Natural killer cell treated with Interleukin-12 subunit alpha and Interleukin-12 subunit beta and Interleukin-15 and Interleukin-18, amount 100 ng/mL, for 72 hours (primary cell): ENCODE measurements at regions not wholly inside any gene's neighbourhood (a gene's known extent, or its start where the extent isn't known, plus 50 kb on each side); places are given as distances from the start of the nearest gene placed in this dataset.

Experiments used
- ATAC-seq, 2 donors: fragments of 150-1000 bp; cut with Tn5 transposase in 1 of 2; sonication (Bioruptor Pico), chemical (Tn5 transposase) in 1 of 2; 2 replicates each; pipeline ENCODE4 v1.10.0; 2021
- DNase-seq: peaks from one replicate; pipeline ENCODE4 v3.0.0; 2022; ENCODE audit warnings: low spot score
- H3K27ac Mint-ChIP-seq, 2 donors: 1 replicate in 1 of 2; 2 replicates in 1 of 2; pipeline ENCODE4 v1.8.0; 2022; ENCODE audit warnings: mixed read lengths in 2 of 2, mild to moderate bottlenecking in 1 of 2, moderate library complexity in 1 of 2
- H3K27me3 Mint-ChIP-seq, 2 donors: 1 replicate in 1 of 2; 2 replicates in 1 of 2; pipeline ENCODE4 v1.8.0; 2022; ENCODE audit warnings: mixed read lengths in 2 of 2
- H3K36me3 Mint-ChIP-seq: one replicate; pipeline ENCODE4 v1.8.0; 2022; ENCODE audit warnings: mixed read lengths
- H3K4me1 Mint-ChIP-seq, 2 donors: 1 replicate in 1 of 2; 2 replicates in 1 of 2; pipeline ENCODE4 v1.8.0; 2022; ENCODE audit warnings: low read depth in 2 of 2, mixed read lengths in 2 of 2, mild to moderate bottlenecking in 1 of 2
- H3K4me3 Mint-ChIP-seq: one replicate; pipeline ENCODE4 v1.8.0; 2022; ENCODE audit warnings: mixed read lengths
- H3K9me3 Mint-ChIP-seq: 2 replicates; pipeline ENCODE4 v1.8.0; 2022; ENCODE audit warnings: mixed read lengths

DNA sequence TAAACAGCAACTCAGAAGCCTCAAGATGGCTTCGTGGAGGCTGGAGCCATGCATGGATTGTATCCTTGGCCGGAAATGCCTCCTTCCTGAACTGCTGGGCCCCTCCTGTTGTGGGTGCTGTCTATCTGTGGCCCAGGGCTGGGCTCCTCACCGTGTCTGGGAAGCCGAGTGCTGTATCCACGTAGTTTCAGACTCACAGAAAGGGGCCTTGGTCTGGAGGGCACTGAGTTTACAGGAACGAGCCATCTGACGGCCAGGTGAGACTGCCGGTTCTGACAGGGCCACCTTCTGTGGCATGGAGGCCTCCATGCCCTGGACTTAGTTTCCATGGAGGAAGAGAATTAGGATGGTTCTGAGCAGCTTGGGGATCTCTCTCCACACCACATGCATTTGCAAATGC is 142.2 kb downstream of the ERMARD start:
- Mint-ChIP-seq H3K4me1 (peaks cover 0 to 4% of the 10 kb centered on the region in 2 donors), H3K27me3 (peaks cover 0 to 14% of the 10 kb centered on the region in 2 donors), H3K4me3 (no peak overlapping the region), H3K36me3 (no peaks in the 10 kb centered on the region), H3K9me3 (peaks cover 4% of the 10 kb centered on the region), H3K27ac (no peak overlapping the region)
- ATAC-seq (no peak), DNase-seq (no peak)

DNA sequence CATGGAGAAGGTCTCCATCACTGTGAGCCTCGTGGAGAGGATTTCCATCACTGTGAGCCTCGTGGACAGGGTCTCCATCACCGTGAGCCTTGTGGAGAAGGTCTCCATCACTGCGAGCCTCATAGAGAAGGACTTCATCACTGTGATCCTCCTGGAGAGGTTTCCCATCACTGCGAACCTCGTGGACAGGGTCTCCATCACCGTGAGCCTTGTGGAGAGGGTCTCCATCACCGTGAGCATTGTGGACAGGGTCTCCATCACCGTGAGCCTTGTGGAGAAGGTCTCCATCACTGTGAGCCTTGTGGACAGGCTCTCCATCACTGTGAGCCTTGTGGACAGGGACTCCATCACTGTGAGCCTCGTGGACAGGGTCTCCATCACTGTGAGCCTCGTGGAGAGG is 140.4 kb downstream of the ERMARD start:
- peaks cover 4% of the 10 kb centered on the region for H3K9me3 Mint-ChIP-seq
- peaks cover 12 to 23% of the 10 kb centered on the region in 2 donors for H3K27me3 Mint-ChIP-seq
- no peak overlapping the region for H3K27ac Mint-ChIP-seq
- ATAC-seq (no peak), DNase-seq (no peak)
- H3K4me3 Mint-ChIP-seq, result no peak overlapping the region
- H3K4me1 Mint-ChIP-seq, result peaks cover 0 to 4% of the 10 kb centered on the region in 2 donors
- H3K36me3 Mint-ChIP-seq, result no peaks in the 10 kb centered on the region

DNA sequence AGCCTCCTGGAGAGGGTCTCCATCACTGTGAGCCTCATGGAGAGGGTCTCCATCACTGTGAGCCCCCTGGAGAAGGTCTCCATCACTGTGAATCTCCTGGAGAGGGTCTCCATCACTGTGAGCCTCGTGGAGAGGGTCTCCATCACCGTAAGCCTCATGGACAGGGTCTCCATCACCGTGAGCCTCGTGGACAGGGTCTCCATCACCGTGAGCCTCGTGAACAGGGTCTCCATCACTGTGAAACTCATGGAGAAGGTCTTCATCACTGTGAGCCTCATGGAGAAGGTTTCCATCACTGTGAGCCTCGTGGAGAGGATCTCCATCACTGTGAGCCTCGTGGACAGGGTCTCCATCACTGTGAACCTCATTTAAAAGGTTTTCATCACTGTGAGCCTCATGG is 140.0 kb downstream of the ERMARD start:
- Mint-ChIP-seq H3K4me3 (no peak overlapping the region), H3K27ac (no peak overlapping the region), H3K4me1 (peaks cover 0 to 4% of the 10 kb centered on the region in 2 donors), H3K27me3 (peaks cover 13 to 23% of the 10 kb centered on the region in 2 donors), H3K36me3 (no peaks in the 10 kb centered on the region), H3K9me3 (peaks cover 4% of the 10 kb centered on the region)
- DNase-seq (no peak), ATAC-seq (no peak)

DNA sequence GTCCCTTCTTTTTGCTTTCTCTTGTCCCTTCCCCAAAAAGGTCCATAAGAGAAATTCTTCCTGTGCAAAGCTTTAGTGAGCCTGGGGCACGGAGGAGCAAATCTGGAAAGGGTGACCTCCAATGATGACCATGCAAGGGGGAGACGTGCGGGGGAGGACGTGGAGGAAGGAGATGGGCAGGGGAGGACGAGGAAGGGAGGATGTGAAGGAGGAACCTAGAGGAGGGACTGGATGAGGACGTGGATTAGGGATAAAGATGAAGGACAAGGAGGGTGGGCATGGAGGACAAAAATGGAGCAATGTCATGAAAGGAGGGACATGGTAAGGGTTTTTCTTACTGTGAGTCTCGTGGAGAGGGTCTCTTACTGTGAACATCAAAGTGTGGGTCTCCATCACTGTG is 139.5 kb downstream of the ERMARD start:
- Mint-ChIP-seq H3K4me3 (no peak overlapping the region), H3K9me3 (peaks cover 4% of the 10 kb centered on the region), H3K27me3 (peaks cover 13 to 23% of the 10 kb centered on the region in 2 donors), H3K4me1 (peaks cover 0 to 4% of the 10 kb centered on the region in 2 donors), H3K27ac (no peak overlapping the region), H3K36me3 (no peaks in the 10 kb centered on the region)
- ATAC-seq (no peak), DNase-seq (no peak)

DNA sequence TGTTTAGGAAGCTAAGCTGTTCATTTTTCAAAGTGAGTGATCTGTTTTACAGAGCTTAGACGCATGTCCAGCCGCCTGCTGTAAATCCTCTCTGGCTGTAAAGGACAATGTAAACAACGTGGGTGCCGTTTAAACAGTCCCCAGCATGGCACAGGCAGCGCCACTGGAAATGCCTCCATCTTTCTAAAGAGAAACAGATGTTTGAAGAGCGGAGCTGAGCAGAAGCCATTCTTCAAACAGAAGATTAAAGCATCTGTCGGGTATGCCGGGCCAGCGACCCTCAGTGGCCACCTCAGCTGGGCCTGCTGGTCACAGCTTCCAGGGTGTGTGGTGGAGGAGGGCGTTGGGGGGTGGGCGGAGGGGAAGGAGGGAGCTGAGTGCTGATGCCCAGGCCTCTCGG is 138.6 kb downstream of the ERMARD start:
- H3K4me1 Mint-ChIP-seq, result peaks cover 0 to 4% of the 10 kb centered on the region in 2 donors
- no peaks in the 10 kb centered on the region for H3K36me3 Mint-ChIP-seq

DNA sequence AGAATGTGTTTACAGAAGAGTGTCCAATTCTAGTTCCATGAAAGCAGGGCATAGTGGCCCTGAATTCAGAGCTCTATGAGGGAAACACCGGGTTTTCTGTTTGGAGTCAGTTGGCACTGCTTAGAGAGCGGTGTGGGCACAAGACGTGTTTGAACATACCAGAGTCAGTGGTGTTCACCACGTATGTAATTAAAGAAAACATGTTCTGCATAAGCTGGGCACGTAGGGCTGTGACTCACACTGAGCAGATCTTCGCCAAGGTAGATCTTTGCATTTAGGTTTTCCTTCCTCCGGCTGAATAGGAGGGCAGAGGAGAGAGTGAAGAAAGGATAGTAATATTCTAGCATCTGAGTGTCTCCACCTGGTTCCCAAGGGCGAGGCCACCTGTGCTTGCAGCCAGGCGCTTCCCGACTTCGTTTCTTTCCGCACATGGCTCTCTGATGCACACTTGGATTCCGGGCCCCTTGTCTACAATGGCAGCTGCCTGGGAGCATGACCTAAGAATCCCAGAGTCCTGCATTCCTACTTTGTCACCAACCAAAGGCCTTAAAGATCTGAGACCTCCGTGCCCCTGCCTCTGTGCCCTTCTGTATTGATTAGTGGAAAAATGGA is 136.2 kb downstream of the ERMARD start:
- DNase-seq, result no peak
- ATAC-seq, result no peak
- no peak overlapping the region for H3K27ac Mint-ChIP-seq

More for the DNA sequence above, 138.6 kb downstream of the ERMARD start:
- H3K4me3 Mint-ChIP-seq, result no peak overlapping the region
- peaks cover 13 to 28% of the 10 kb centered on the region in 2 donors for H3K27me3 Mint-ChIP-seq
- DNase-seq, result no peak
- no peak for ATAC-seq
- H3K9me3 Mint-ChIP-seq, result peaks cover 4% of the 10 kb centered on the region
- H3K27ac Mint-ChIP-seq, result no peak overlapping the region

DNA sequence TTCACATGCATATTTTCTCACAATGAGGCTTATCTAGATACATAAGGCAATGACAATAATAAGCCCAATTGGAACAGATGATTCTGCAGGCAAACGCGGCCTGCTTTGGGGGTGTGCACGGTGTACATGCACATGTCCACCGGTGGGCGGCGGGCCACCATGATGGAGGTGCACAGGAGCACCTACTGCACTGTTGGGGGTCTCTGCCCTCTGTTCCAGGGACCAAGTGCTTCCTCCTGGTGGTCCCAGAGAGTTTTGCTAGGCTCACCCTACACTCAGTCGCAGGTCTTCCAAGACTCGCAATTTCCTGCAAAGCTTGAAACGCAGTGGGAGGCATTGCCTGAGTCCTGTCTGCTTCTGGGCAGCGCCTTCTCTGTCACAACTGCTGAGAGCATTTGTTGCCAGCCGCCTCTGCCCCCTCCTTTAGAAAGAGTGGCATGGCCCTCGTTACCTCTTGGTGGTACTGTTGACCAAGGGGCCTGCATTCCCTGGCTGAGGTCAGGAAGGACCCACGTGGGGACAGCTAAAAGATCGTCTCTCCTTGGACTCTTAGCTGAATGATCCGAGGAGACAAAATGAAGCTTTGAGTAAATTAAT is 135.3 kb downstream of the ERMARD start:
- peaks cover 0 to 13% of the 10 kb centered on the region in 2 donors for H3K4me1 Mint-ChIP-seq
- H3K36me3 Mint-ChIP-seq, result no peaks in the 10 kb centered on the region
- H3K9me3 Mint-ChIP-seq, result peaks cover 4% of the 10 kb centered on the region
- H3K27me3 Mint-ChIP-seq, result peaks cover 30 to 33% of the 10 kb centered on the region in 2 donors
- H3K27ac Mint-ChIP-seq, result no peak overlapping the region
- DNase-seq (no peak), ATAC-seq (no peak)
- no peak overlapping the region for H3K4me3 Mint-ChIP-seq

More for the DNA sequence above, 136.2 kb downstream of the ERMARD start:
- no peak overlapping the region for H3K4me3 Mint-ChIP-seq
- peaks cover 26 to 29% of the 10 kb centered on the region in 2 donors for H3K27me3 Mint-ChIP-seq
- peaks cover 4% of the 10 kb centered on the region for H3K9me3 Mint-ChIP-seq
- H3K36me3 Mint-ChIP-seq, result no peaks in the 10 kb centered on the region
- H3K4me1 Mint-ChIP-seq, result peaks cover 0 to 13% of the 10 kb centered on the region in 2 donors

DNA sequence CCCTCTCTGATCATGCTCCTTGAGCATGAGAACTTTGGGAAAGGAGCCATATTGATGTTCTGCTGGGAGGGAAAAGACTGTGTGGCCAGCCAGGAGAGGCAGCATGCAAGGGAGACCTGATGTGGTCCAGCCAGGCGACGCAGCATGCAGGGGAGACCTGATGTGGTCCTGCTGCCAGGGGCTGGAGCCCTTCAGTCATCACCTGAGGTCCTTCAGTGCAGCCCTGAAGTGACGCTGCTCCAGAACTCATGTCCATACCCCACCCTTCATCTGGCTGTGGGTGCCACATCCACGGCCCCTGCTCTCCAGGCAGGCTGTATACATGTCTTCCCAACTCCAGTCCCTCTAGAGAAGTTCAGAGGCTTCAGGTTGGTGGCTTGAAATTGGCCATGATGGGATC is 134.4 kb downstream of the ERMARD start:
- H3K9me3 Mint-ChIP-seq, result peaks cover 3% of the 10 kb centered on the region
- peaks cover 32 to 38% of the 10 kb centered on the region in 2 donors for H3K27me3 Mint-ChIP-seq

DNA sequence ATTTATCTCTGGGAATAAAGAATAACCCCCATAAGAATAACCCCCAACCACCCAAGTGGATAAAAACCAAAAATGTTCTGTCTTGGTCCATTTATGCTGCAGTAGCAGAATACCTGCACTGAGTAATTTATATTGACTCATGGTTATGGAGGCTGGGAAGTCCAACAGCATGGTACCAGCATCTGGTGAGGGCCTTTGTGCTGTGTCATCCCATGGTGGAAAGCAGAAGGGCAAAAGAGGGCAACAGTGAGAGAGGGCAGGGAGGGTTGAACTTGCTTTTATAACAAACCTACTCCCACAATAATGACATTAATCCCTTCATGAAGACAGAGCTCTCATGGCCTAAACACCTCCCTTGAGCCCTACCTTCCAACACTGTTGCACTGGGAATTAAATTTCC is 133.7 kb downstream of the ERMARD start:
- Mint-ChIP-seq H3K9me3 (no peaks in the 10 kb centered on the region), H3K4me1 (peaks cover 0 to 9% of the 10 kb centered on the region in 2 donors), H3K27me3 (peaks cover 29 to 38% of the 10 kb centered on the region in 2 donors)

More for the DNA sequence above, 134.4 kb downstream of the ERMARD start:
- Mint-ChIP-seq H3K27ac (no peak overlapping the region), H3K36me3 (no peaks in the 10 kb centered on the region), H3K4me3 (no peak overlapping the region), H3K4me1 (peaks cover 0 to 12% of the 10 kb centered on the region in 2 donors)
- no peak for DNase-seq
- ATAC-seq, result no peak

DNA sequence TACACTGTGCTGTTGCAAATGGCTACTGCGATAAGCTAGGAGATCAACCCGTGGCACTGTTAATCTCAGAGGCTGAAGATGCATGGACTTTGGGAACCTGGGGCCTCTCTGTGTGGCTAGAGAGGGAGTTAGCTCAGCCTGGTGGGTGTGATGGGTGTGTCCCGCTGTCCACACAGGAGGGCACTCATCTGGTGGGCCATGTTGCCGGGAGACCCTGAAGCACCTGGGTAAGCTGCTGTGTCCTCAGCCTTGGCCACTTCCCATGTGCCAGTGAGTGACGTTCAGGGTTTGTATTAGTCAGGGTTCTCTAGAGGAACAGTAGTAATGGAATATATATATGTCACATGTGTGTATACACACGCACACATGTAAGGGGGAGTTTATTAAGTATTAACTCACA is 132.7 kb downstream of the ERMARD start:
- Mint-ChIP-seq H3K4me1 (peaks cover 0 to 9% of the 10 kb centered on the region in 2 donors), H3K27me3 (peaks cover 30 to 44% of the 10 kb centered on the region in 2 donors), H3K36me3 (no peaks in the 10 kb centered on the region), H3K27ac (no peak overlapping the region), H3K4me3 (no peak overlapping the region), H3K9me3 (no peaks in the 10 kb centered on the region)
- ATAC-seq, result no peak
- DNase-seq, result no peak

More for the DNA sequence above, 133.7 kb downstream of the ERMARD start:
- Mint-ChIP-seq H3K4me3 (no peak overlapping the region), H3K27ac (no peak overlapping the region), H3K36me3 (no peaks in the 10 kb centered on the region)
- no peak for DNase-seq
- ATAC-seq, result no peak

DNA sequence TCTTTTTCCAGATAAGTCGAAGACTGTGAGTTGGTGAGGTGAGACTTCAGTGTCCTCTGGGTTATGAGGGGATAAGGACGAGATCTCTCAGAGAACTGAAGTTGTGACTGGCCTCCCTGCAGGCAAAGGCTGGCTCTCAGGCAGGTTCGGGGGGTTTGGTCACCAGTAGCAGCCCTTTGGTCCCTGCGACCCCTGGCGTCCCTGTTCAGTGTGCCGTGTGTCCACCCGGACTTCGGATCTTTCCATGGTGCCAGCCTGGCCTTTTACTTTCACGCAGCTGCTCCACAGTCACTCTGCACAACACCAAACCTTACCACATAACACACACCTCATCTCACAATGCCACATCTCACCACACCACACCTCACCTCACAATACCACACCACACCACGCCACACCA is 131.9 kb downstream of the ERMARD start:
- H3K4me1 Mint-ChIP-seq, result peaks cover 0 to 9% of the 10 kb centered on the region in 2 donors
- no peaks in the 10 kb centered on the region for H3K36me3 Mint-ChIP-seq
- no peaks in the 10 kb centered on the region for H3K9me3 Mint-ChIP-seq
- H3K27ac Mint-ChIP-seq, result no peak overlapping the region
- DNase-seq, result no peak
- ATAC-seq, result no peak
- H3K27me3 Mint-ChIP-seq, result peaks cover 29 to 52% of the 10 kb centered on the region in 2 donors
- H3K4me3 Mint-ChIP-seq, result no peak overlapping the region

DNA sequence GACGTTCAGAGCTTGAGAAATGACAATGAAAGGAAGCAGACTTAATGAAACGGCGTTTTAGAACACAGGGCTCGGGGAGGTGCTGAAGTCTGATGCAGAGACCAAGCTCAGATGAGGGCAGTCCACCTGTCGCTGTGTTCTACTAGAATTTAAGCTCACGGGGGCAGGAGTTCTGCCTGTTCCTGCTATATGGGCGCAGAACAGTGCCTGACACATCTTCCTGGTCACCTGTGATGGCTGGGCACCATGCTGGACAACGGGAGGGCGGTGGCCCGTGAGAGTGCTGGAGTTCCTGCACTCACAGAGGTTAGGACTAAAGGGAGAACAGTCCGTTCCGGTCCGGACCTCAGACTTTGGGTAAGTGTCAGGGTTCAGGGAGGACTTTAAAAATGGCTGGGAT is 130.6 kb downstream of the ERMARD start:
- H3K4me3 Mint-ChIP-seq, result no peak overlapping the region
- ATAC-seq (no peak), DNase-seq (no peak)
- peaks cover 29 to 53% of the 10 kb centered on the region in 2 donors for H3K27me3 Mint-ChIP-seq
- H3K4me1 Mint-ChIP-seq, result peaks cover 0 to 9% of the 10 kb centered on the region in 2 donors
- H3K9me3 Mint-ChIP-seq, result no peaks in the 10 kb centered on the region
- H3K36me3 Mint-ChIP-seq, result no peaks in the 10 kb centered on the region
- H3K27ac Mint-ChIP-seq, result no peak overlapping the region

DNA sequence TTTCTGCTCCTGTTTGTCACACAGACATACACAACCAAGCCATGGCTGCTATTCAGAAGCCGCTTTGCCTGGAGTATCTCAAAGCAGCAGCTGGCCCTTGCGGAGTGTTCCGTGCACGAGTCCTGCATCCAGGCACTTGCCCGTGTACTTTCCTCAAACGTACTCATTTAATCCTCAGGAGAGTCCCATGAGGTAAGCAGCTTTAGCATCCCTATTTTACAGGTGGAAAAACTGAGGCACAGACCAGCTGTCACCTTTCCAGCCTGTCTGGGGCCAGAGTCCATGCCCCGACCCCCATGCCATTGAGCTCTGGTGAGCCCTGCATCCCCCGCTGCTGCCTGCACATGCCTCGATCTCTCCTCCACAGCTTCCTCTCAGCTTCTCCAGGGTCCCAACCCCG is 130.0 kb downstream of the ERMARD start:
- no peak overlapping the region for H3K4me3 Mint-ChIP-seq
- no peaks in the 10 kb centered on the region for H3K36me3 Mint-ChIP-seq
- DNase-seq, result no peak

DNA sequence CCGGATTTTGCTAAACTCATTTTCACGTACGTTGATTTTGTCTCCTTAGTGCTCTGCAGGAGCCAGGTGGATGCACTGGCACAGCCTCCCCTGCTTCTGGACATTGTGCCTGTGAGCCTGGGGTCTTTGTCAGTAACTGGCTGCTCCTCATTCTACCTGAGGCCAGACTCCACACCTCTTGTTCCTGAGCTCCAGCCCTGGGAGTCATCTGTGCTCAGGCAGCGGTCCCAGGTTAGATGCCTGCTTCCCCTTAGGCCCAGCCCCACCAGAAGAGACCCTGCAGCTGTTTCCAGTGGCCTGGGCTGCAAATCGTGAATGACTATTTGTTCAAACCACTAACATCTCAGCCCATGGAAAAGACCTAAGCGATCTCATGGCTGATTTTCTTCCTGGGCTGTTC is 129.1 kb downstream of the ERMARD start:
- Mint-ChIP-seq H3K36me3 (no peaks in the 10 kb centered on the region), H3K9me3 (no peaks in the 10 kb centered on the region), H3K27ac (no peak overlapping the region), H3K27me3 (peaks cover 30 to 65% of the 10 kb centered on the region in 2 donors), H3K4me1 (peaks cover 0 to 9% of the 10 kb centered on the region in 2 donors), H3K4me3 (no peak overlapping the region)
- ATAC-seq (no peak), DNase-seq (no peak)

More for the DNA sequence above, 130.0 kb downstream of the ERMARD start:
- ATAC-seq, result no peak
- Mint-ChIP-seq H3K9me3 (no peaks in the 10 kb centered on the region), H3K27me3 (peaks cover 29 to 56% of the 10 kb centered on the region in 2 donors), H3K4me1 (peaks cover 0 to 9% of the 10 kb centered on the region in 2 donors), H3K27ac (no peak overlapping the region)
